H1 (cell line): ENCODE measurements at regions not wholly inside any gene's neighbourhood (a gene's known extent, or its start where the extent isn't known, plus 50 kb on each side); places are given as distances from the start of the nearest gene placed in this dataset.

Experiments used
- CTCF ChIA-PET: fragments of 300-600 bp; sonication (Branson Sonifier 250); formaldehyde crosslinking; loops from one replicate; lab custom pipeline; 2021; ENCODE audit not compliant: partially characterized antibody; lab: Charles Lee
- POLR2A ChIA-PET: fragments of 300-600 bp; sonication (Branson Sonifier 250); formaldehyde crosslinking; loops from one replicate; lab custom pipeline; 2021; ENCODE audit warnings: inconsistent platforms; ENCODE audit not compliant: partially characterized antibody; lab: Charles Lee
- DNase-seq, 2 experiments: peaks; one replicate each; pipeline versions ENCODE4 v3.0.0 to v3.0.0-alpha.2; 2010 to 2022; ENCODE audit warnings: low spot score in 2 of 2, low read depth in 1 of 2, mixed read lengths in 1 of 2
- FAIRE-seq: peaks from 2 replicates; lab custom pipeline; 2011; peaks lifted over from hg19 to GRCh38; lab: Jason Lieb, UNC
- H2AFZ ChIP-seq: 2 replicates; pipeline ENCODE4 v1.8.1; 2012; ENCODE audit warnings: low read length, inconsistent platforms
- H2AK5ac ChIP-seq: 2 replicates; pipeline ENCODE4 v1.6.1; 2013; ENCODE audit warnings: low read depth, low read length
- H2BK120ac ChIP-seq: replicated peaks from 2 replicates; pipeline ENCODE3; 2013; ENCODE audit warnings: low read depth, low read length, inconsistent platforms
- H2BK12ac ChIP-seq: 2 replicates; pipeline ENCODE4 v1.6.1; 2013; ENCODE audit warnings: low read depth, low read length
- H2BK15ac ChIP-seq: 2 replicates; pipeline ENCODE4 v1.6.1; 2013; ENCODE audit warnings: low read length
- H2BK20ac ChIP-seq: 2 replicates; pipeline ENCODE4 v1.6.1; 2013; ENCODE audit warnings: low read length
- H2BK5ac ChIP-seq: 2 replicates; pipeline ENCODE4 v1.6.1; 2013; ENCODE audit warnings: low read depth, low read length
- H3K14ac ChIP-seq: 2 replicates; pipeline ENCODE4 v1.6.1; 2013; ENCODE audit warnings: inconsistent platforms; ENCODE audit not compliant: insufficient read length
- H3K18ac ChIP-seq: 2 replicates; pipeline ENCODE4 v1.6.1; 2013; ENCODE audit warnings: low read length; ENCODE audit errors: extremely low read depth
- H3K23ac ChIP-seq: 2 replicates; pipeline ENCODE4 v1.6.1; 2013; ENCODE audit warnings: inconsistent platforms; ENCODE audit not compliant: insufficient read length
- H3K23me2 ChIP-seq: 2 replicates; pipeline ENCODE4 v1.6.1; 2013; ENCODE audit warnings: low read depth, low read length
- H3K27ac ChIP-seq: 2 replicates; pipeline ENCODE4 v1.6.1; 2011; ENCODE audit warnings: low read depth, low read length, inconsistent platforms
- H3K27me3 ChIP-seq, 4 experiments: replicated peaks in 1 of 4; 1 replicate in 1 of 4; 2 replicates in 3 of 4; pipeline versions ENCODE4 v1.6.1 to v1.8.1; 2011 to 2013; ENCODE audit warnings: low read length in 3 of 4, mild to moderate bottlenecking in 3 of 4, inconsistent platforms in 2 of 4, mixed read lengths in 2 of 4, moderate library complexity in 1 of 4; ENCODE audit not compliant: control insufficient read depth in 3 of 4, insufficient read depth in 3 of 4; ENCODE audit errors: extremely low read depth in 1 of 4
- H3K36me3 ChIP-seq, 4 experiments: 2 replicates each; pipeline versions ENCODE4 v1.6.1 to v1.8.1; 2011 to 2013; ENCODE audit warnings: mild to moderate bottlenecking in 4 of 4, low read length in 3 of 4, moderate library complexity in 2 of 4, control low read depth in 1 of 4, inconsistent platforms in 1 of 4; ENCODE audit not compliant: insufficient read depth in 4 of 4, control insufficient read depth in 2 of 4
- H3K4ac ChIP-seq: replicated peaks from 2 replicates; pipeline ENCODE3; 2013; ENCODE audit warnings: low read length, low read depth, mixed read lengths, inconsistent platforms; ENCODE audit not compliant: insufficient read length
- H3K4me1 ChIP-seq, 4 experiments: replicated peaks in 1 of 4; 1 replicate in 1 of 4; 2 replicates in 3 of 4; pipeline versions ENCODE4 v1.6.1 to v1.8.1; 2011 to 2013; ENCODE audit warnings: low read length in 3 of 4, inconsistent platforms in 2 of 4, mixed read lengths in 1 of 4; ENCODE audit not compliant: insufficient read depth in 4 of 4, control insufficient read depth in 3 of 4
- H3K4me2 ChIP-seq, 2 experiments: 2 replicates each; pipeline versions ENCODE4 v1.6.1 to v1.8.1; 2011 to 2013; ENCODE audit warnings: low read depth in 2 of 2, low read length in 2 of 2, control low read depth in 1 of 2, inconsistent platforms in 1 of 2, mild to moderate bottlenecking in 1 of 2; ENCODE audit not compliant: insufficient read depth in 1 of 2
- H3K4me3 ChIP-seq, 4 experiments: fragments of 200-600, 300-600 bp in 1 of 4; sonication (generic), shearing (Covaris generic), sonication (Bioruptor Twin) in 1 of 4; 2 replicates each; pipeline versions ENCODE4 v1.5.1 to v1.8.1; 2011 to 2016; ENCODE audit warnings: low read length in 4 of 4, low read depth in 3 of 4, control low read depth in 2 of 4, inconsistent platforms in 2 of 4, mild to moderate bottlenecking in 2 of 4, mixed read lengths in 1 of 4, moderate library complexity in 1 of 4; ENCODE audit not compliant: insufficient read depth in 2 of 4; ENCODE audit errors: extremely low read depth in 1 of 4
- H3K56ac ChIP-seq: replicated peaks from 2 replicates; pipeline ENCODE3; 2013; ENCODE audit warnings: low read depth, mild to moderate bottlenecking, mixed read lengths, low read length, inconsistent platforms; ENCODE audit not compliant: insufficient read length
- H3K79me1 ChIP-seq: 2 replicates; pipeline ENCODE4 v1.6.1; 2013; ENCODE audit warnings: low read depth, low read length, control low read depth
- H3K79me2 ChIP-seq, 2 experiments: 2 replicates each; pipeline versions ENCODE4 v1.6.1 to v1.8.1; 2012 to 2013; ENCODE audit warnings: low read length in 2 of 2, mild to moderate bottlenecking in 2 of 2, inconsistent platforms in 1 of 2; ENCODE audit not compliant: insufficient read depth in 2 of 2, control insufficient read depth in 1 of 2
- H3K9ac ChIP-seq, 4 experiments: replicated peaks in 1 of 4; 1 replicate in 1 of 4; 2 replicates in 3 of 4; pipeline versions ENCODE4 v1.6.1 to v1.8.1; 2011 to 2013; ENCODE audit warnings: low read depth in 3 of 4, low read length in 3 of 4, control low read depth in 2 of 4, mild to moderate bottlenecking in 2 of 4, moderate library complexity in 2 of 4, inconsistent platforms in 1 of 4; ENCODE audit errors: extremely low read depth in 1 of 4
- H3K9me3 ChIP-seq, 2 experiments: 2 replicates each; pipeline versions ENCODE4 v1.6.1 to v1.8.1; 2012 to 2013; ENCODE audit warnings: mild to moderate bottlenecking in 2 of 2, moderate library complexity in 2 of 2, control low read depth in 1 of 2, inconsistent platforms in 1 of 2, low read depth in 1 of 2, low read length in 1 of 2, mixed read lengths in 1 of 2; ENCODE audit not compliant: insufficient read depth in 2 of 2
- H4K20me1 ChIP-seq, 2 experiments: replicated peaks in 1 of 2; 2 replicates each; pipeline versions ENCODE3 to v1.8.1; 2011 to 2013; ENCODE audit warnings: inconsistent platforms in 2 of 2, low read length in 2 of 2, mild to moderate bottlenecking in 1 of 2; ENCODE audit not compliant: insufficient read depth in 2 of 2, control insufficient read depth in 1 of 2
- H4K5ac ChIP-seq: 2 replicates; pipeline ENCODE4 v1.6.1; 2013; ENCODE audit warnings: low read length, low read depth, mixed read lengths, inconsistent platforms; ENCODE audit not compliant: insufficient read length
- H4K8ac ChIP-seq: 2 replicates; pipeline ENCODE4 v1.8.0; 2013; ENCODE audit warnings: mild to moderate bottlenecking, moderate library complexity, low read length, inconsistent platforms; ENCODE audit not compliant: insufficient read depth; ENCODE audit errors: extremely low read depth
- H4K91ac ChIP-seq: replicated peaks from 2 replicates; pipeline ENCODE3; 2013; ENCODE audit warnings: low read length, mixed read lengths, inconsistent platforms; ENCODE audit not compliant: insufficient read length
- BACH1 ChIP-seq: IDR thresholded peaks from 2 replicates; pipeline ENCODE4 v1.6.1; 2012; ENCODE audit warnings: low read length, improper control_type of control experiment
- CTCF ChIP-seq, 3 experiments: IDR thresholded peaks; 1 replicate in 2 of 3; 2 replicates in 1 of 3; pipeline versions ENCODE4 v1.5.1 to v1.6.1; 2011; ENCODE audit warnings: low read length in 3 of 3, mild to moderate bottlenecking in 3 of 3, inconsistent platforms in 2 of 3, low read depth in 1 of 3, moderate library complexity in 1 of 3; ENCODE audit not compliant: insufficient read depth in 1 of 3; ENCODE audit errors: control extremely low read depth in 1 of 3
- KDM1A ChIP-seq: fragments of 200-600, 300-600 bp; sonication (generic); IDR thresholded peaks from 2 replicates; pipeline ENCODE4 v1.7.1; 2016; ENCODE audit warnings: mild to moderate bottlenecking, low read length, borderline replicate concordance
- RAD21 ChIP-seq, 2 experiments: IDR thresholded peaks in 1 of 2; conservative IDR thresholded peaks in 1 of 2; 2 replicates each; pipeline ENCODE4 v1.6.1; 2011; ENCODE audit warnings: low read depth in 2 of 2, low read length in 2 of 2, improper control_type of control experiment in 1 of 2, inconsistent platforms in 1 of 2, mild to moderate bottlenecking in 1 of 2, moderate library complexity in 1 of 2
- SRF ChIP-seq: IDR thresholded peaks from 2 replicates; pipeline ENCODE4 v1.6.1; 2011; ENCODE audit warnings: mild to moderate bottlenecking, low read depth, low read length, moderate library complexity
- YY1 ChIP-seq: IDR thresholded peaks from 2 replicates; pipeline ENCODE4 v1.6.1; 2011; ENCODE audit warnings: low read depth, mild to moderate bottlenecking, low read length
- WGBS, 2 experiments: shearing (Covaris generic) in 1 of 2; methylation state at CpG; one replicate each; pipeline versions ENCODE4 v1.1.6 to v1.1.7; 2013 to 2015; ENCODE audit warnings: low lambda C conversion rate in 2 of 2, mixed read lengths in 2 of 2, inconsistent platforms in 1 of 2, low coverage in 1 of 2, missing lambda C conversion rate in 1 of 2; ENCODE audit not compliant: insufficient replicate concordance in 2 of 2, insufficient coverage in 1 of 2, insufficient read length in 1 of 2; ENCODE audit errors: extremely low coverage in 1 of 2, missing lambda C conversion rate in 1 of 2; 5-methylcytosine and 5-hydroxymethylcytosine counted together

DNA sequence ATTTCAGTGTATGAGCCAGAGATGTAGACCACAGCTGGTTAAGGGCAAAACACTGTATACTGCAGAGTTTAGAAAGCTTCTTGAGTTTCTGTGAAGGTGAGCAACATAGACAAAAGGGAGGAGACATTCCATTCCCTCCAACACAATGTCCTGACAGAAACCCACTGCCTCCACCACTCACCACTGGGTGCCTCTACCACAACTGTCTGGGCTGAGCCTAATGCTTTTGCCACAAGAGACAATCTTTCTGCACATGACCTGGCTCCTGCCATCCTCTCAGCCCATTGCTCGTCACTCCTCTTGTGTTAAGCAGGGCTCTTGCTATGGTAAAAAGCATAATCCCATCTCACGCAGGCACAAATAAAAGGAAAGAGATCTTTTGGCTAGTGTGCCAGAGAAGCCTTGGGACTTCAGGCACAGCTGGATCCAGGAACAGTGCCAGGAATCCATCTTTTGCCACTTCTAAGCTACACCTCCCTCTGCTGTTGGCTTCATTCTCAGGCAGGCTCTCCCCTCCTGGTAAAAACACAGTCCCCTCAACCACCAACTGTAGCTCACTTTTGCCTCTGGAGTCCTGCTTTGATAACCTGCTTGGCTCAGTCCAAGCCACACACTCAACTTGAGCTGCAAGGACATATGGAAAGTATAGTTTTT, 140.6 kb upstream of the PRR20G start:
- Histone ChIP-seq H3K27ac (no peak overlapping the region), H2BK20ac (no peak overlapping the region), H2AFZ (no peak overlapping the region), H2BK5ac (no peak overlapping the region), H4K5ac (no peak overlapping the region), H3K4me3 (no peak overlapping the region), H2BK120ac (no peak overlapping the region), H4K8ac (no peak overlapping the region), H3K23me2 (no peaks in the 10 kb centered on the region; the same call in 1 of the 2 replicates), H4K91ac (no peak overlapping the region), H2BK12ac (no peak overlapping the region), H2BK15ac (no peak overlapping the region), H3K56ac (no peak overlapping the region), H3K9ac (no peak overlapping the region), H3K14ac (no peak overlapping the region), H3K4ac (no peak overlapping the region), H3K18ac (no peak overlapping the region), H2AK5ac (no peak overlapping the region), H3K4me2 (no peak overlapping the region), H4K20me1 (no peaks in the 10 kb centered on the region), H3K23ac (no peak overlapping the region), H3K79me1 (no peaks in the 10 kb centered on the region), H3K27me3 (no peaks in the 10 kb centered on the region), H3K9me3 (no peaks in the 10 kb centered on the region), H3K4me1 (peaks cover 4 to 22% (median 9%) of the 10 kb centered on the region in 4 experiments), H3K79me2 (no peaks in the 10 kb centered on the region), H3K36me3 (no peaks in the 10 kb centered on the region)
- CTCF ChIA-PET: interaction anchor here (0.6 to 1.5 kb wide), 8 partner anchors 10 to 333 kb away, joined by 3 to 7 read pairs (median 3); no protein-coding TSS in a partner anchor
- peak in 1 of 2 experiments; percentile 37 for DNase-seq
- FAIRE-seq: no peak
- TF ChIP-seq CTCF (IDR thresholded peaks at IDR 0.05; ENCODE audit: control extremely low read depth in 1 of 3, insufficient read depth in 1 of 3, low read depth in 1 of 3, low read length in 3 of 3) (peak in 2 of 3 experiments; percentile 23 to 38; a peak in 2 of 4 replicates), SRF (no peak), RAD21 (IDR thresholded peaks at IDR 0.05 in 1 of 2, conservative IDR thresholded peaks at IDR 0.05 in 1 of 2; ENCODE audit: low read depth in 2 of 2, low read length in 2 of 2) (peak; percentile 37 to 47), KDM1A (peak; percentile 87), BACH1 (no peak), YY1 (0 out of 2 replicates have a peak, but pooled peaks have one; percentile 26)
- POLR2A ChIA-PET: no interaction called here
- 83% methylated on average over 2 of the region's 2 CpGs; no CpG with 5 or more reads in 1 of the 2 experiments for WGBS, 2 experiments
